ENCODE measurements at regions not wholly inside any gene's neighbourhood (a gene's known extent, or its start where the extent isn't known, plus 50 kb on each side); places are given as distances from the start of the nearest gene placed in this dataset.

DNA sequence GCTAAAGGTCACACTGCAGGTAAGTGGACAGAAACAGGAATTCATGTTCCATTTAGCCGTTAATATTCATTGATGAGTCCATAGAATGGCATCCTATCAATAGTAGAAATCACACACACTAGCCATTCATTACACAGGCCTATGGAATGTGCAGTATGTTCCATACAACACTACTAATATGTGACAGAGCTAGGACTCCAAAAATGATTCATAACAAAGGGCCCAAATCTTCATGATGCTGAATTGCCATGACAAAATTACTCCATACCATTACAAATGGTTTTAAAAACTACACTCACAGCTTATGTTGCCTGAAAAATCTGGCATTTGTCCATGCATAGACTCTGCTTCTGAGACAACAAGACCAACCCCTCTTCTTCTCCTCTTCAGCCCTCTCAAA lies 549.1 kb downstream of the XPNPEP1 start:
- TF ChIP-seq, protein P1, sequence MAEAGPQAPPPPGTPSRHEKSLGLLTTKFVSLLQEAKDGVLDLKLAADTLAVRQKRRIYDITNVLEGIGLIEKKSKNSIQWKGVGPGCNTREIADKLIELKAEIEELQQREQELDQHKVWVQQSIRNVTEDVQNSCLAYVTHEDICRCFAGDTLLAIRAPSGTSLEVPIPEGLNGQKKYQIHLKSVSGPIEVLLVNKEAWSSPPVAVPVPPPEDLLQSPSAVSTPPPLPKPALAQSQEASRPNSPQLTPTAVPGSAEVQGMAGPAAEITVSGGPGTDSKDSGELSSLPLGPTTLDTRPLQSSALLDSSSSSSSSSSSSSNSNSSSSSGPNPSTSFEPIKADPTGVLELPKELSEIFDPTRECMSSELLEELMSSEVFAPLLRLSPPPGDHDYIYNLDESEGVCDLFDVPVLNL (CRISPR knock-in tag; IDR thresholded peaks at IDR 0.05; ENCODE audit: borderline replicate concordance, low read depth): no peak
- TF ChIP-seq, protein P2, sequence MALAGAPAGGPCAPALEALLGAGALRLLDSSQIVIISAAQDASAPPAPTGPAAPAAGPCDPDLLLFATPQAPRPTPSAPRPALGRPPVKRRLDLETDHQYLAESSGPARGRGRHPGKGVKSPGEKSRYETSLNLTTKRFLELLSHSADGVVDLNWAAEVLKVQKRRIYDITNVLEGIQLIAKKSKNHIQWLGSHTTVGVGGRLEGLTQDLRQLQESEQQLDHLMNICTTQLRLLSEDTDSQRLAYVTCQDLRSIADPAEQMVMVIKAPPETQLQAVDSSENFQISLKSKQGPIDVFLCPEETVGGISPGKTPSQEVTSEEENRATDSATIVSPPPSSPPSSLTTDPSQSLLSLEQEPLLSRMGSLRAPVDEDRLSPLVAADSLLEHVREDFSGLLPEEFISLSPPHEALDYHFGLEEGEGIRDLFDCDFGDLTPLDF (CRISPR knock-in tag; IDR thresholded peaks at IDR 0.05): no peak
- TF ChIP-seq CTCF (IDR thresholded peaks at IDR 0.05) (no peak), TEAD1 (CRISPR knock-in tag; IDR thresholded peaks at IDR 0.05) (no peak), USF2 (CRISPR knock-in tag; IDR thresholded peaks at IDR 0.05) (no peak), NR2C2 (CRISPR knock-in tag; IDR thresholded peaks at IDR 0.05) (no peak), HMGXB4 (CRISPR knock-in tag; IDR thresholded peaks at IDR 0.05) (no peak), ETV6 (CRISPR knock-in tag; IDR thresholded peaks at IDR 0.05) (no peak), CREB1 (CRISPR knock-in tag; IDR thresholded peaks at IDR 0.05) (no peak), IRF1 (CRISPR knock-in tag; IDR thresholded peaks at IDR 0.05) (no peak), TEAD4 (CRISPR knock-in tag; IDR thresholded peaks at IDR 0.05) (no peak)
- TF ChIP-seq, protein P3, sequence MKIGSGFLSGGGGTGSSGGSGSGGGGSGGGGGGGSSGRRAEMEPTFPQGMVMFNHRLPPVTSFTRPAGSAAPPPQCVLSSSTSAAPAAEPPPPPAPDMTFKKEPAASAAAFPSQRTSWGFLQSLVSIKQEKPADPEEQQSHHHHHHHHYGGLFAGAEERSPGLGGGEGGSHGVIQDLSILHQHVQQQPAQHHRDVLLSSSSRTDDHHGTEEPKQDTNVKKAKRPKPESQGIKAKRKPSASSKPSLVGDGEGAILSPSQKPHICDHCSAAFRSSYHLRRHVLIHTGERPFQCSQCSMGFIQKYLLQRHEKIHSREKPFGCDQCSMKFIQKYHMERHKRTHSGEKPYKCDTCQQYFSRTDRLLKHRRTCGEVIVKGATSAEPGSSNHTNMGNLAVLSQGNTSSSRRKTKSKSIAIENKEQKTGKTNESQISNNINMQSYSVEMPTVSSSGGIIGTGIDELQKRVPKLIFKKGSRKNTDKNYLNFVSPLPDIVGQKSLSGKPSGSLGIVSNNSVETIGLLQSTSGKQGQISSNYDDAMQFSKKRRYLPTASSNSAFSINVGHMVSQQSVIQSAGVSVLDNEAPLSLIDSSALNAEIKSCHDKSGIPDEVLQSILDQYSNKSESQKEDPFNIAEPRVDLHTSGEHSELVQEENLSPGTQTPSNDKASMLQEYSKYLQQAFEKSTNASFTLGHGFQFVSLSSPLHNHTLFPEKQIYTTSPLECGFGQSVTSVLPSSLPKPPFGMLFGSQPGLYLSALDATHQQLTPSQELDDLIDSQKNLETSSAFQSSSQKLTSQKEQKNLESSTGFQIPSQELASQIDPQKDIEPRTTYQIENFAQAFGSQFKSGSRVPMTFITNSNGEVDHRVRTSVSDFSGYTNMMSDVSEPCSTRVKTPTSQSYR (CRISPR knock-in tag; IDR thresholded peaks at IDR 0.05): no peak

Data from WTC11 (cell line).